HepG2 (cell line): ENCODE measurements at regions not wholly inside any gene's neighbourhood (a gene's known extent, or its start where the extent isn't known, plus 50 kb on each side); places are given as distances from the start of the nearest gene placed in this dataset.

ENCODE experiments used
- ATAC-seq: fragments of 200-7000 bp; cut with Tn5 transposase; 3 replicates; pipeline ENCODE4 v1.9.1; 2020; ENCODE audit warnings: mild to moderate bottlenecking, moderate library complexity
- BruUV-seq: library from RNA; stranded (reverse); fragments of 400-500 nt; replicated peaks from 2 replicates; lab custom pipeline; 2021; lab: Mats Ljungman, UMichigan
- CTCF ChIA-PET: fragments of 300-600 bp; formaldehyde crosslinking; extraction: SDS; loops from one replicate; lab custom pipeline; 2021; ENCODE audit warnings: low total read pairs, inconsistent platforms, low intra/inter-chr PET ratio; lab: Yijun Ruan, JAX
- POLR2A ChIA-PET: fragments of 350-600 bp; sonication (Branson Sonifier 250); formaldehyde crosslinking; loops from one replicate; lab custom pipeline; 2020; ENCODE audit warnings: antibody characterized with exemption, inconsistent platforms; lab: Yijun Ruan, JAX
- DNase-seq: peaks from one replicate; pipeline ENCODE4 v3.0.0-alpha.2; 2015; ENCODE audit warnings: low spot score
- FAIRE-seq: peaks from 3 replicates; lab custom pipeline; 2011; peaks lifted over from hg19 to GRCh38; lab: Jason Lieb, UNC
- H2AFZ ChIP-seq: one replicate; pipeline ENCODE4 v1.6.1; 2011; ENCODE audit warnings: low read length, inconsistent platforms
- H3K27ac ChIP-seq: fragments of 300-600 bp; 3 replicates; pipeline ENCODE4 v1.8.0; 2011; ENCODE audit warnings: mixed run types, mild to moderate bottlenecking, mixed read lengths, low read length, inconsistent platforms; ENCODE audit not compliant: insufficient read depth; ENCODE audit errors: extremely low read length
- H3K27me3 ChIP-seq, 2 experiments: fragments of 200-600 bp in 1 of 2; 2 replicates in 1 of 2; 3 replicates in 1 of 2; pipeline versions ENCODE4 v1.6.0 to v1.8.0; 2011; ENCODE audit warnings: low read length in 2 of 2, mild to moderate bottlenecking in 2 of 2, moderate library complexity in 2 of 2, inconsistent platforms in 1 of 2; ENCODE audit not compliant: insufficient read depth in 2 of 2, control insufficient read depth in 1 of 2
- H3K36me3 ChIP-seq, 2 experiments: fragments of 200-600 bp in 1 of 2; replicated peaks in 1 of 2; 2 replicates in 1 of 2; 3 replicates in 1 of 2; pipeline versions ENCODE4 v1.5.1 to v1.8.0; 2011; ENCODE audit warnings: low read length in 2 of 2, inconsistent platforms in 1 of 2; ENCODE audit not compliant: insufficient read depth in 2 of 2, control insufficient read depth in 1 of 2
- H3K4me1 ChIP-seq: 2 replicates; pipeline ENCODE4 v1.5.1; 2012; ENCODE audit warnings: low read length, inconsistent platforms; ENCODE audit not compliant: insufficient read depth
- H3K4me2 ChIP-seq: 2 replicates; pipeline ENCODE4 v1.6.0; 2011; ENCODE audit warnings: low read depth, low read length, inconsistent platforms
- H3K4me3 ChIP-seq, 3 experiments: fragments of 200-600 bp in 1 of 3; sonication (generic), shearing (Covaris generic) in 1 of 3; replicated peaks in 1 of 3; 2 replicates each; pipeline ENCODE4 v1.5.1; 2011 to 2016; ENCODE audit warnings: low read length in 3 of 3, inconsistent platforms in 2 of 3, low read depth in 2 of 3, mild to moderate bottlenecking in 2 of 3, control low read depth in 1 of 3, mixed read lengths in 1 of 3; ENCODE audit not compliant: insufficient read depth in 1 of 3
- H3K79me2 ChIP-seq: one replicate; pipeline ENCODE4 v1.6.1; 2011; ENCODE audit warnings: low read length, inconsistent platforms; ENCODE audit not compliant: insufficient read depth
- H3K9ac ChIP-seq: 2 replicates; pipeline ENCODE4 v1.6.0; 2011; ENCODE audit warnings: mild to moderate bottlenecking, low read depth, low read length, inconsistent platforms; ENCODE audit not compliant: insufficient read depth
- H3K9me3 ChIP-seq: 2 replicates; pipeline ENCODE4 v1.5.1; 2012; ENCODE audit warnings: mild to moderate bottlenecking, low read length
- H4K20me1 ChIP-seq: 2 replicates; pipeline ENCODE4 v1.6.0; 2011; ENCODE audit warnings: inconsistent platforms, mild to moderate bottlenecking, low read length, moderate library complexity; ENCODE audit not compliant: insufficient read depth
- ARNT2 ChIP-seq: sonication (generic); formaldehyde crosslinking; IDR thresholded peaks from 2 replicates; pipeline ENCODE4 v1.8.0; 2022; ENCODE audit warnings: mild to moderate bottlenecking, low read depth, missing genetic modification reagents, moderate library complexity
- DNMT1 ChIP-seq: sonication (generic); formaldehyde crosslinking; IDR thresholded peaks from 2 replicates; pipeline ENCODE4 v1.5.1; 2020; ENCODE audit warnings: mild to moderate bottlenecking, missing genetic modification reagents
- GTF3A ChIP-seq: sonication (generic); formaldehyde crosslinking; conservative IDR thresholded peaks from 2 replicates; pipeline ENCODE4 v1.4.0; 2020; ENCODE audit warnings: mild to moderate bottlenecking, missing genetic modification reagents
- KAT8 ChIP-seq: IDR thresholded peaks from 2 replicates; pipeline ENCODE4 v1.6.1; 2016; ENCODE audit warnings: missing genetic modification reagents, missing compliant biosample characterization
- LBX2 ChIP-seq: sonication (generic); formaldehyde crosslinking; IDR thresholded peaks from 2 replicates; pipeline ENCODE4 v1.5.0; 2020; ENCODE audit warnings: missing genetic modification reagents, mild to moderate bottlenecking, borderline replicate concordance
- SALL1 ChIP-seq: sonication (generic); formaldehyde crosslinking; IDR thresholded peaks from 2 replicates; pipeline ENCODE4 v1.8.0; 2022; ENCODE audit warnings: mild to moderate bottlenecking, missing genetic modification reagents
- ZBTB33 ChIP-seq: sonication (generic); formaldehyde crosslinking; IDR thresholded peaks from 2 replicates; pipeline ENCODE4 v1.4.0; 2020; ENCODE audit warnings: missing genetic modification reagents
- ZFYVE20 ChIP-seq: sonication (generic); formaldehyde crosslinking; IDR thresholded peaks from 2 replicates; pipeline ENCODE4 v1.8.0; 2023; ENCODE audit warnings: low read depth, mild to moderate bottlenecking, moderate library complexity, missing genetic modification reagents, borderline replicate concordance
- ZNF777 ChIP-seq: sonication (generic); formaldehyde crosslinking; IDR thresholded peaks from 2 replicates; pipeline ENCODE4 v1.4.0; 2020; ENCODE audit warnings: missing genetic modification reagents
- ZNF780A ChIP-seq: sonication (generic); formaldehyde crosslinking; IDR thresholded peaks from 2 replicates; pipeline ENCODE4 v1.8.0; 2022; ENCODE audit warnings: mild to moderate bottlenecking, missing genetic modification reagents, moderate library complexity
- WGBS: methylation state at CpG from one replicate; pipeline ENCODE4 v1.1.6; 2017; ENCODE audit warnings: low lambda C conversion rate; 5-methylcytosine and 5-hydroxymethylcytosine counted together
- in situ Hi-C: cut with HindIII; loops from 2 replicates; pipeline ENCODE4 v1.10.0; 2017; ENCODE audit warnings: low pct_unique_long_range_greater_than_20kb; ENCODE audit not compliant: extremely low pct_ligation_motif_present
- intact Hi-C: fragments of 100-400 bp; cut with micrococcal nuclease; formaldehyde crosslinking; loops from one replicate; pipeline ENCODE4 v1.10.0; 2022; ENCODE audit not compliant: unreplicated experiment
- TF ChIP-seq, protein P1 (sequence below): sonication (generic); formaldehyde crosslinking; IDR thresholded peaks from 2 replicates; pipeline ENCODE4 v1.5.0; 2020; ENCODE audit warnings: mild to moderate bottlenecking, missing genetic modification reagents, moderate library complexity
- TF ChIP-seq, protein P2 (sequence below): sonication (generic); formaldehyde crosslinking; IDR thresholded peaks from 2 replicates; pipeline ENCODE4 v1.5.0; 2020; ENCODE audit warnings: missing genetic modification reagents

- H3K4me3 ChIP-seq, result no peak overlapping the region
- no peaks in the 10 kb centered on the region for H3K79me2 ChIP-seq
- BruUV-seq, result no TSS peak
- H3K9me3 ChIP-seq, result no peaks in the 10 kb centered on the region
- H3K4me2 ChIP-seq, result no peak overlapping the region
- CTCF ChIA-PET, result no interaction called here
- H3K36me3 ChIP-seq, result no peaks in the 10 kb centered on the region
- in situ Hi-C loops, result no loop called here
- DNase-seq (no peak), ATAC-seq (no peak), FAIRE-seq (no peak)
- H3K27ac ChIP-seq, result no peak overlapping the region
- no peaks in the 10 kb centered on the region for H3K4me1 ChIP-seq
- no peaks in the 10 kb centered on the region for H3K27me3 ChIP-seq
- no peaks in the 10 kb centered on the region for H4K20me1 ChIP-seq
- WGBS, result 42% methylated on average over 1 of the region's 1 CpG
- POLR2A ChIA-PET, result no interaction called here
- no peak for TF ChIP-seq GTF3A (CRISPR knock-in tag)
- TF ChIP-seq ZBTB33 (CRISPR knock-in tag), result no peak
- no peak for TF ChIP-seq ZNF777 (CRISPR knock-in tag)
- no peak for TF ChIP-seq DNMT1
- TF ChIP-seq SALL1, result no peak
- TF ChIP-seq ZNF780A (CRISPR knock-in tag), result no peak
- no peak for TF ChIP-seq ZFYVE20 (CRISPR knock-in tag)
- no peak for TF ChIP-seq KAT8
- TF ChIP-seq, protein P1, sequence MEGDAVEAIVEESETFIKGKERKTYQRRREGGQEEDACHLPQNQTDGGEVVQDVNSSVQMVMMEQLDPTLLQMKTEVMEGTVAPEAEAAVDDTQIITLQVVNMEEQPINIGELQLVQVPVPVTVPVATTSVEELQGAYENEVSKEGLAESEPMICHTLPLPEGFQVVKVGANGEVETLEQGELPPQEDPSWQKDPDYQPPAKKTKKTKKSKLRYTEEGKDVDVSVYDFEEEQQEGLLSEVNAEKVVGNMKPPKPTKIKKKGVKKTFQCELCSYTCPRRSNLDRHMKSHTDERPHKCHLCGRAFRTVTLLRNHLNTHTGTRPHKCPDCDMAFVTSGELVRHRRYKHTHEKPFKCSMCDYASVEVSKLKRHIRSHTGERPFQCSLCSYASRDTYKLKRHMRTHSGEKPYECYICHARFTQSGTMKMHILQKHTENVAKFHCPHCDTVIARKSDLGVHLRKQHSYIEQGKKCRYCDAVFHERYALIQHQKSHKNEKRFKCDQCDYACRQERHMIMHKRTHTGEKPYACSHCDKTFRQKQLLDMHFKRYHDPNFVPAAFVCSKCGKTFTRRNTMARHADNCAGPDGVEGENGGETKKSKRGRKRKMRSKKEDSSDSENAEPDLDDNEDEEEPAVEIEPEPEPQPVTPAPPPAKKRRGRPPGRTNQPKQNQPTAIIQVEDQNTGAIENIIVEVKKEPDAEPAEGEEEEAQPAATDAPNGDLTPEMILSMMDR, result no peak
- TF ChIP-seq, protein P2, sequence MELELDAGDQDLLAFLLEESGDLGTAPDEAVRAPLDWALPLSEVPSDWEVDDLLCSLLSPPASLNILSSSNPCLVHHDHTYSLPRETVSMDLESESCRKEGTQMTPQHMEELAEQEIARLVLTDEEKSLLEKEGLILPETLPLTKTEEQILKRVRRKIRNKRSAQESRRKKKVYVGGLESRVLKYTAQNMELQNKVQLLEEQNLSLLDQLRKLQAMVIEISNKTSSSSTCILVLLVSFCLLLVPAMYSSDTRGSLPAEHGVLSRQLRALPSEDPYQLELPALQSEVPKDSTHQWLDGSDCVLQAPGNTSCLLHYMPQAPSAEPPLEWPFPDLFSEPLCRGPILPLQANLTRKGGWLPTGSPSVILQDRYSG (CRISPR knock-in tag), result no peak
- no peak for TF ChIP-seq ARNT2 (CRISPR knock-in tag)
- no peak for TF ChIP-seq LBX2 (CRISPR knock-in tag)
- intact Hi-C loops, result no loop called here
- H3K9ac ChIP-seq, result no peak overlapping the region
- no peak overlapping the region for H2AFZ ChIP-seq
Observed at GRCh38 chr10:84087202-84087601, 52.1 kb upstream of the GHITM start.
